Progenitor cell of endocrine pancreas (in vitro differentiated cells): ENCODE measurements at regions not wholly inside any gene's neighbourhood (a gene's known extent, or its start where the extent isn't known, plus 50 kb on each side); places are given as distances from the start of the nearest gene placed in this dataset.

Experiments used
- DNase-seq: peaks from one replicate; pipeline ENCODE4 v3.0.0; 2021; ENCODE audit warnings: low spot score; ENCODE audit not compliant: unreplicated experiment
- H3K27ac Mint-ChIP-seq: 2 replicates; pipeline ENCODE4 v1.8.0; 2021; ENCODE audit warnings: mild to moderate bottlenecking, moderate library complexity, mixed read lengths
- H3K27me3 Mint-ChIP-seq: 2 replicates; pipeline ENCODE4 v1.8.0; 2021; ENCODE audit warnings: mixed read lengths
- H3K36me3 Mint-ChIP-seq: 2 replicates; pipeline ENCODE4 v1.8.0; 2022; ENCODE audit warnings: mixed read lengths; ENCODE audit not compliant: insufficient read depth
- H3K4me1 Mint-ChIP-seq: 2 replicates; pipeline ENCODE4 v1.8.0; 2021; ENCODE audit warnings: low read depth, mixed read lengths
- H3K4me3 Mint-ChIP-seq: 2 replicates; pipeline ENCODE4 v1.8.0; 2021; ENCODE audit warnings: low read depth, mild to moderate bottlenecking, moderate library complexity, mixed read lengths
- H3K9me3 Mint-ChIP-seq: 2 replicates; pipeline ENCODE4 v1.8.0; 2021; ENCODE audit warnings: low read depth, mixed read lengths
- CTCF ChIP-seq: fragments of 200-600 bp; sonication (generic); IDR thresholded peaks from one replicate; pipeline ENCODE4 v1.5.0; 2021; ENCODE audit warnings: antibody characterized with exemption, mild to moderate bottlenecking; ENCODE audit not compliant: unreplicated experiment

GRCh38 chr7:13416071-13416470 is 573.4 kb downstream of the ETV1 start:
- no peaks in the 10 kb centered on the region for H3K27me3 Mint-ChIP-seq
- no peak overlapping the region for H3K27ac Mint-ChIP-seq
- H3K36me3 Mint-ChIP-seq, result peaks cover 5% of the 10 kb centered on the region
- no peak overlapping the region for H3K4me3 Mint-ChIP-seq
- peaks cover 20% of the 10 kb centered on the region for H3K4me1 Mint-ChIP-seq
- peaks cover 9% of the 10 kb centered on the region for H3K9me3 Mint-ChIP-seq
- TF ChIP-seq CTCF, result no peak
- DNase-seq, result no peak

DNA sequence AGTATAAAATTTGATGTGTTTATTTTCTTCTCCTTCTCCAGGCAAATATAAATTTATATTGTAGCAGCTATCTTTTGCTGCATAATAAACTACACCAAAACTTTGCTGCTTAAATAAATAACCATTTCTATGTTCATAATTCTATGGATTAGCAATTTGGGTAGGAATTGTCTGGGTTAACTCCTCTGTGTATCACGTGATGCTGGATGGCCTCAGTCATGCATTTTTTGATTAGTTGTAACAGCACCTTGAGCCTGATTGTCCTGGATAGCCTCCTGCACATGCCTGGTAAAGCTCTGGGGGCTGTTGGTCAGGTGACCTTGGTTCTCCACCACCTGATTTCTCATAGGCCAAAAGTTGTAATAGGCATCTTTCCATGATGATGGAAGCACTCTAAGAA is 572.9 kb downstream of the ETV1 start:
- H3K27me3 Mint-ChIP-seq, result no peaks in the 10 kb centered on the region
- DNase-seq, result no peak

DNA sequence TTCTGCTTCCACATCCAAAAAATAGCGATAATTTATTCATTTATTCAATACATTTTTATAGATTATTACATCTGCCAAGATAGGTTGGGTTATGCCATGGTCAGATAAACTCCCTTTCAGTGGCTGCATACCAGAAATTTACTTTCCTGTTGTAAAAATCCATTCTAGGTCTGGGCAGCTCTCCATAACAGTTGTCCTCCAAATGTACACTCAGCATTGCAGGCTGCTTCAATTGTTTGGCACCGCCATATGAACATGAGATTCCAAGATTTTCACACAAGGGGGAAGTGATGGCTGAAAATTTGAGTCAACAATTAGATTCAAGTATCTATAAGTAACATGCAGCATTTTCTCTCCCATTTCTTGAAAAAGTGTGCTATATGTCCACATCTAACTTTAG is 568.7 kb downstream of the ETV1 start:
- H3K9me3 Mint-ChIP-seq, result peaks cover 34% of the 10 kb centered on the region
- peaks cover 8% of the 10 kb centered on the region for H3K36me3 Mint-ChIP-seq
- no peaks in the 10 kb centered on the region for H3K4me1 Mint-ChIP-seq
- TF ChIP-seq CTCF, result no peak
- no peaks in the 10 kb centered on the region for H3K27me3 Mint-ChIP-seq
- H3K4me3 Mint-ChIP-seq, result no peak overlapping the region
- H3K27ac Mint-ChIP-seq, result no peak overlapping the region
- DNase-seq, result no peak

More for the DNA sequence above, 572.9 kb downstream of the ETV1 start:
- no peak for TF ChIP-seq CTCF
- Mint-ChIP-seq H3K27ac (no peak overlapping the region), H3K4me3 (no peak overlapping the region), H3K9me3 (peaks cover 14% of the 10 kb centered on the region), H3K36me3 (peaks cover 5% of the 10 kb centered on the region), H3K4me1 (peaks cover 20% of the 10 kb centered on the region)

DNA sequence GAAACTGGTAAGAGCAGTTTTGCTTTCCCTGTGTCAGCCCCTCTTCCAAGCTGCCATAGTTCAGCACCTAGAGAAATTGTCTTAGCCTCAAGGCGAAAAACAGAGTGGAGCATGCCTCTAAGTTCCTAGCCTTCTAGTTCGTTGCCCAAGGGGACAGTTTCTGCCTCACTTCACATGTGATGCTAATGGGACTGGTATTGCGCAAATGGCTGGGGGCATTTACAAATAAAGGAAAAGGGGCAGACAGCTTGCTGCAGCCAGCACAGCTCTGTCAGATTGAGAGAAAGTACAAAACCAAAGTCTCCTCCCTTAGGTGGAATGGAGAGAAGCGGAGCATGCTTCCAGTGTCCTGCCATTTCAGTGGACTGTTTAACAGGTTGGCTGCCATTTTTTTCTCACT is 567.7 kb downstream of the ETV1 start:
- Mint-ChIP-seq H3K27ac (no peak overlapping the region), H3K4me3 (no peak overlapping the region), H3K9me3 (peaks cover 35% of the 10 kb centered on the region), H3K36me3 (peaks cover 8% of the 10 kb centered on the region), H3K4me1 (no peaks in the 10 kb centered on the region), H3K27me3 (no peaks in the 10 kb centered on the region)
- TF ChIP-seq CTCF, result no peak
- DNase-seq, result no peak

GRCh38 chr7:13433946-13434345 is 555.5 kb downstream of the ETV1 start:
- no peaks in the 10 kb centered on the region for H3K4me1 Mint-ChIP-seq
- no peak overlapping the region for H3K4me3 Mint-ChIP-seq
- no peak overlapping the region for H3K27ac Mint-ChIP-seq
- no peak for TF ChIP-seq CTCF
- H3K9me3 Mint-ChIP-seq, result peaks cover 8% of the 10 kb centered on the region
- H3K36me3 Mint-ChIP-seq, result peaks cover 2% of the 10 kb centered on the region
- H3K27me3 Mint-ChIP-seq, result no peaks in the 10 kb centered on the region
- DNase-seq, result no peak
